GM12873 (cell line): ENCODE measurements at regions not wholly inside any gene's neighbourhood (a gene's known extent, or its start where the extent isn't known, plus 50 kb on each side); places are given as distances from the start of the nearest gene placed in this dataset.

Experiments
- CTCF ChIP-seq: IDR thresholded peaks from 2 replicates; pipeline ENCODE4 v1.5.1; 2012; ENCODE audit warnings: low read depth, mild to moderate bottlenecking, moderate library complexity, low read length, control low read depth; ENCODE audit not compliant: insufficient read depth; ENCODE audit errors: missing control alignments

- no peak for TF ChIP-seq CTCF
Measured at GRCh38 chr2:88832992-88833389, 141.5 kb downstream of the RPIA start.

- no peak for TF ChIP-seq CTCF
Measured at GRCh38 chr2:88834376-88834775, 142.9 kb downstream of the RPIA start.

- TF ChIP-seq CTCF, result no peak
Measured at GRCh38 chr2:88834866-88835265, 143.4 kb downstream of the RPIA start.

GRCh38 chr2:88835726-88836125 lies 144.3 kb downstream of the RPIA start:
- TF ChIP-seq CTCF, result no peak

- no peak for TF ChIP-seq CTCF
Measured at GRCh38 chr2:88836351-88836750, 144.9 kb downstream of the RPIA start.

GRCh38 chr2:88837511-88838160 lies 146.2 kb downstream of the RPIA start:
- no peak for TF ChIP-seq CTCF

GRCh38 chr2:88838165-88838635 lies 146.7 kb downstream of the RPIA start:
- no peak for TF ChIP-seq CTCF
